IMR-90 (cell line): ENCODE measurements at regions not wholly inside any gene's neighbourhood (a gene's known extent, or its start where the extent isn't known, plus 50 kb on each side); places are given as distances from the start of the nearest gene placed in this dataset.

Experiments
- ATAC-seq: fragments of 200-7000 bp; cut with Tn5 transposase; 2 replicates; pipeline ENCODE4 v1.9.1; 2020; ENCODE audit warnings: low read depth, mild to moderate bottlenecking, moderate library complexity
- BruUV-seq: library from RNA; stranded (reverse); fragments of 400-500 nt; replicated peaks from 2 replicates; lab custom pipeline; 2021; lab: Mats Ljungman, UMichigan
- CTCF ChIA-PET: fragments of 300-600 bp; formaldehyde crosslinking; extraction: SDS; loops from one replicate; lab custom pipeline; 2021; ENCODE audit warnings: antibody characterized with exemption; lab: Yijun Ruan, JAX
- POLR2A ChIA-PET: fragments of 300-600 bp; sonication (Branson Sonifier 250); formaldehyde crosslinking; loops from one replicate; lab custom pipeline; 2022; ENCODE audit warnings: antibody characterized with exemption; ENCODE audit not compliant: unreplicated experiment; lab: Charles Lee
- DNase-seq: peaks from one replicate; pipeline ENCODE4 v3.0.0; 2013
- H2AFZ ChIP-seq: replicated peaks from 2 replicates; pipeline ENCODE3; 2013; ENCODE audit warnings: low read length, mild to moderate bottlenecking; ENCODE audit not compliant: poor library complexity
- H2AK5ac ChIP-seq: 2 replicates; pipeline ENCODE4 v1.6.1; 2013; ENCODE audit warnings: low read depth, low read length, inconsistent platforms
- H2AK9ac ChIP-seq: replicated peaks from 2 replicates; pipeline ENCODE3; 2013; ENCODE audit warnings: mild to moderate bottlenecking, low read depth, low read length, moderate library complexity; ENCODE audit not compliant: poor library complexity
- H2BK120ac ChIP-seq: 2 replicates; pipeline ENCODE4 v1.6.1; 2013; ENCODE audit warnings: low read depth, low read length, inconsistent platforms
- H2BK15ac ChIP-seq: 3 replicates; pipeline ENCODE4 v1.6.1; 2013; ENCODE audit warnings: low read depth, low read length, inconsistent platforms
- H2BK20ac ChIP-seq: 2 replicates; pipeline ENCODE4 v1.6.1; 2013; ENCODE audit warnings: low read depth, mild to moderate bottlenecking, inconsistent platforms, low read length, moderate library complexity
- H2BK5ac ChIP-seq: 2 replicates; pipeline ENCODE4 v1.6.1; 2013; ENCODE audit warnings: mild to moderate bottlenecking, low read depth, low read length, inconsistent platforms; ENCODE audit not compliant: poor library complexity, severe bottlenecking
- H3K14ac ChIP-seq: replicated peaks from 2 replicates; pipeline ENCODE4 v1.6.1; 2013; ENCODE audit warnings: low read depth, low read length, inconsistent platforms
- H3K18ac ChIP-seq: 2 replicates; pipeline ENCODE4 v1.6.1; 2013; ENCODE audit warnings: low read depth, low read length, control low read depth
- H3K23ac ChIP-seq: 2 replicates; pipeline ENCODE4 v1.6.1; 2013; ENCODE audit warnings: low read depth, low read length, inconsistent platforms
- H3K27ac ChIP-seq: 2 replicates; pipeline ENCODE4 v1.5.1; 2013; ENCODE audit warnings: mild to moderate bottlenecking, control low read depth, low read length; ENCODE audit not compliant: insufficient read depth
- H3K27me3 ChIP-seq: 2 replicates; pipeline ENCODE4 v1.6.1; 2013; ENCODE audit warnings: low read length; ENCODE audit not compliant: control insufficient read depth, insufficient read depth
- H3K36me3 ChIP-seq: 2 replicates; pipeline ENCODE4 v1.6.1; 2013; ENCODE audit warnings: low read length, mixed read lengths; ENCODE audit not compliant: control insufficient read depth, insufficient read depth
- H3K4ac ChIP-seq: 2 replicates; pipeline ENCODE4 v1.6.1; 2013; ENCODE audit warnings: low read depth, low read length, inconsistent platforms
- H3K4me1 ChIP-seq: 2 replicates; pipeline ENCODE4 v1.6.1; 2013; ENCODE audit warnings: low read length, mixed read lengths; ENCODE audit not compliant: control insufficient read depth, insufficient read depth
- H3K4me2 ChIP-seq: 2 replicates; pipeline ENCODE4 v1.6.1; 2013; ENCODE audit warnings: low read depth, mild to moderate bottlenecking, control low read depth, low read length, moderate library complexity
- H3K4me3 ChIP-seq: 2 replicates; pipeline ENCODE4 v1.5.1; 2013; ENCODE audit warnings: low read depth, mild to moderate bottlenecking, control low read depth, low read length, moderate library complexity; ENCODE audit not compliant: insufficient read depth
- H3K56ac ChIP-seq: 2 replicates; pipeline ENCODE4 v1.6.1; 2013; ENCODE audit warnings: low read length, inconsistent platforms; ENCODE audit not compliant: insufficient read depth; ENCODE audit errors: extremely low read depth
- H3K79me1 ChIP-seq, 2 experiments: 2 replicates each; pipeline ENCODE4 v1.6.1; 2013; ENCODE audit warnings: low read length in 2 of 2, inconsistent platforms in 1 of 2, low read depth in 1 of 2
- H3K9ac ChIP-seq: 2 replicates; pipeline ENCODE4 v1.6.1; 2013; ENCODE audit warnings: low read depth, low read length, control low read depth
- H3K9me1 ChIP-seq: 2 replicates; pipeline ENCODE4 v1.6.1; 2013; ENCODE audit warnings: low read length, inconsistent platforms; ENCODE audit not compliant: insufficient read depth
- H3K9me3 ChIP-seq: 2 replicates; pipeline ENCODE4 v1.6.1; 2013; ENCODE audit warnings: low read length; ENCODE audit not compliant: control insufficient read depth, insufficient read depth
- H4K20me1 ChIP-seq: 2 replicates; pipeline ENCODE4 v1.6.1; 2013; ENCODE audit warnings: low read length, inconsistent platforms; ENCODE audit not compliant: insufficient read depth
- H4K5ac ChIP-seq: 2 replicates; pipeline ENCODE4 v1.6.1; 2013; ENCODE audit warnings: mild to moderate bottlenecking, low read depth, low read length, control low read depth
- H4K8ac ChIP-seq, 2 experiments: 2 replicates each; pipeline ENCODE4 v1.6.1; 2013; ENCODE audit warnings: low read depth in 2 of 2, low read length in 2 of 2, control low read depth in 1 of 2, inconsistent platforms in 1 of 2
- H4K91ac ChIP-seq: 2 replicates; pipeline ENCODE4 v1.6.1; 2013; ENCODE audit warnings: low read depth, low read length, inconsistent platforms; ENCODE audit not compliant: insufficient read depth
- BHLHE40 ChIP-seq: fragments of 150-350 bp; IDR thresholded peaks from 2 replicates; pipeline ENCODE4 v1.6.1; 2016; ENCODE audit warnings: mild to moderate bottlenecking, low read depth, low read length
- ELK1 ChIP-seq: fragments of 150-350 bp; IDR thresholded peaks from 2 replicates; pipeline ENCODE4 v1.6.1; 2016; ENCODE audit warnings: low read depth, mild to moderate bottlenecking, low read length, moderate library complexity, borderline replicate concordance
- FOS ChIP-seq: fragments of 150-350 bp; IDR thresholded peaks from 2 replicates; pipeline ENCODE4 v1.6.1; 2016; ENCODE audit warnings: low read depth, low read length
- MXI1 ChIP-seq: IDR thresholded peaks from 2 replicates; pipeline ENCODE4 v1.6.1; 2012; ENCODE audit warnings: low read depth, mild to moderate bottlenecking, low read length, moderate library complexity, borderline replicate concordance
- RCOR1 ChIP-seq: IDR thresholded peaks from 2 replicates; pipeline ENCODE4 v1.6.1; 2012; ENCODE audit warnings: mild to moderate bottlenecking, low read length, improper control_type of control experiment; ENCODE audit not compliant: insufficient replicate concordance
- WGBS, 2 experiments: methylation state at CpG; one replicate each; pipeline versions ENCODE4 v1.1.5 to v1.1.7; 2013; ENCODE audit warnings: missing lambda C conversion rate in 2 of 2; ENCODE audit not compliant: insufficient read length in 1 of 2; ENCODE audit errors: extremely low coverage in 2 of 2; 5-methylcytosine and 5-hydroxymethylcytosine counted together
- dilution Hi-C: fragments of 300-500 bp; cut with HindIII; formaldehyde crosslinking; loops from one replicate; pipeline ENCODE4 v1.14.3; 2018; ENCODE audit warnings: low sequenced_read_pairs; ENCODE audit not compliant: unreplicated experiment
- in situ Hi-C: fragments of 300-500 bp; cut with MboI; formaldehyde crosslinking; loops from 3 replicates; pipeline ENCODE4 v1.14.3; 2019; ENCODE audit warnings: low sequenced_read_pairs, inconsistent platforms, mixed read lengths
- intact Hi-C: fragments of 100-400 bp; cut with micrococcal nuclease; formaldehyde crosslinking; loops from 2 replicates; pipeline ENCODE4 v1.10.0; 2022
- TF ChIP-seq, protein P1 (sequence below): conservative IDR thresholded peaks from 2 replicates; pipeline ENCODE4 v1.5.1; 2012; ENCODE audit warnings: mild to moderate bottlenecking, low read depth, low read length, improper control_type of control experiment

GRCh38 chr6:91691449-91691848 lies 1104.6 kb upstream of the MAP3K7 start:
- intact Hi-C loops (loop anchor here (2.0 kb wide), 1 partner anchor 19 kb away; no protein-coding TSS in a partner anchor), in situ Hi-C loops (no loop called here), dilution Hi-C loops (no loop called here)
- no peak overlapping the region for H3K4ac ChIP-seq
- no peaks in the 10 kb centered on the region for H3K9me3 ChIP-seq
- H3K27me3 ChIP-seq = no peaks in the 10 kb centered on the region
- no peak overlapping the region for H2BK120ac ChIP-seq
- no peak overlapping the region for H2BK20ac ChIP-seq
- H3K27ac ChIP-seq = no peak overlapping the region
- no peaks in the 10 kb centered on the region for H3K79me1 ChIP-seq
- no peak overlapping the region for H3K4me2 ChIP-seq
- H3K9me1 ChIP-seq = no peaks in the 10 kb centered on the region
- no peaks in the 10 kb centered on the region for H3K36me3 ChIP-seq
- H3K4me1 ChIP-seq = no peaks in the 10 kb centered on the region
- H4K8ac ChIP-seq = no peak overlapping the region
- no peak overlapping the region for H2BK15ac ChIP-seq
- CTCF ChIA-PET = no interaction called here
- ATAC-seq (no peak), DNase-seq (no peak)
- no peak overlapping the region for H2AK9ac ChIP-seq
- H4K20me1 ChIP-seq = no peaks in the 10 kb centered on the region
- no peak overlapping the region for H3K56ac ChIP-seq
- H3K18ac ChIP-seq = no peak overlapping the region
- H3K4me3 ChIP-seq = no peak overlapping the region
- POLR2A ChIA-PET = no interaction called here
- TF ChIP-seq, protein P1, sequence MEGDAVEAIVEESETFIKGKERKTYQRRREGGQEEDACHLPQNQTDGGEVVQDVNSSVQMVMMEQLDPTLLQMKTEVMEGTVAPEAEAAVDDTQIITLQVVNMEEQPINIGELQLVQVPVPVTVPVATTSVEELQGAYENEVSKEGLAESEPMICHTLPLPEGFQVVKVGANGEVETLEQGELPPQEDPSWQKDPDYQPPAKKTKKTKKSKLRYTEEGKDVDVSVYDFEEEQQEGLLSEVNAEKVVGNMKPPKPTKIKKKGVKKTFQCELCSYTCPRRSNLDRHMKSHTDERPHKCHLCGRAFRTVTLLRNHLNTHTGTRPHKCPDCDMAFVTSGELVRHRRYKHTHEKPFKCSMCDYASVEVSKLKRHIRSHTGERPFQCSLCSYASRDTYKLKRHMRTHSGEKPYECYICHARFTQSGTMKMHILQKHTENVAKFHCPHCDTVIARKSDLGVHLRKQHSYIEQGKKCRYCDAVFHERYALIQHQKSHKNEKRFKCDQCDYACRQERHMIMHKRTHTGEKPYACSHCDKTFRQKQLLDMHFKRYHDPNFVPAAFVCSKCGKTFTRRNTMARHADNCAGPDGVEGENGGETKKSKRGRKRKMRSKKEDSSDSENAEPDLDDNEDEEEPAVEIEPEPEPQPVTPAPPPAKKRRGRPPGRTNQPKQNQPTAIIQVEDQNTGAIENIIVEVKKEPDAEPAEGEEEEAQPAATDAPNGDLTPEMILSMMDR = no peak
- no peak for TF ChIP-seq BHLHE40
- no peak for TF ChIP-seq MXI1
- no peak for TF ChIP-seq FOS
- TF ChIP-seq ELK1 = no peak
- no peak for TF ChIP-seq RCOR1
- H2AK5ac ChIP-seq = no peak overlapping the region
- no peak overlapping the region for H4K91ac ChIP-seq
- no TSS peak for BruUV-seq
- H3K23ac ChIP-seq = no peak overlapping the region
- no peak overlapping the region for H3K9ac ChIP-seq
- H3K14ac ChIP-seq = no peak overlapping the region
- H4K5ac ChIP-seq = no peak overlapping the region
- no peak overlapping the region for H2BK5ac ChIP-seq
- H2AFZ ChIP-seq = no peak overlapping the region
- WGBS, 2 experiments = 100% methylated on average over 2 of the region's 6 CpGs; no CpG with 5 or more reads in 1 of the 2 experiments
